ENCODE measurements at regions not wholly inside any gene's neighbourhood (a gene's known extent, or its start where the extent isn't known, plus 50 kb on each side); places are given as distances from the start of the nearest gene placed in this dataset.

DNA sequence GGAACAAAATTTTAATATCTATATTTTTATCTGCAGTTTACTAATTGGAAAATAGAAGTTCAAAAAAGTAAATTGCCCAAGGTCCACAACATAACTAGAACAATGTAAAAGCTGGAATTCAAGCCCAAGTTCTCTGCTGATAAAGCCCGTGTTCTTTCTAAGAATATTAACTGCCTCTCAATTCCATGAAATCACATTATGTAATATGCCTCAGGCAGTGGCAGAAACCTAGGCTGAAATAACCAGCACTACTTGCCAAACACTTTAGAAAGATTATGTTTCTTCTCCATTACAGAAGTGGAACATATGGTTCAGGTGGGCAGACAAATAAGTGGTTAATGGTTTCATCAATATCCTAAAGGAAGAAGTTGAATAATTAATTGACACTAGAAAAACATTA lies 56.7 kb upstream of the ADGRL3 start:
- Histone ChIP-seq H2AFZ (ENCODE audit: low read depth, low read length) (no peak overlapping the region), H3K9me3 (replicated peaks; ENCODE audit: control insufficient read depth, insufficient read depth, low read length) (no peaks in the 10 kb centered on the region), H3K27ac (ENCODE audit: insufficient read depth, low read depth, low read length) (no peak overlapping the region), H3K9me1 (replicated peaks; ENCODE audit: control insufficient read depth, extremely low read depth, insufficient read depth, low read length) (no peaks in the 10 kb centered on the region), H3K4me3 (replicated peaks in 1 of 3; ENCODE audit: insufficient read depth in 1 of 3, low read depth in 1 of 3, low read length in 3 of 3) (no peak overlapping the region), H3K9ac (replicated peaks; ENCODE audit: extremely low read depth, insufficient read depth, low read length) (no peak overlapping the region), H3K4me2 (ENCODE audit: insufficient read depth, low read length) (no peak overlapping the region), H4K20me1 (replicated peaks; ENCODE audit: control insufficient read depth, extremely low read depth, insufficient read depth, low read length) (no peaks in the 10 kb centered on the region), H3K79me2 (ENCODE audit: control insufficient read depth, insufficient read depth, low read length) (no peaks in the 10 kb centered on the region), H3K36me3 (ENCODE audit: control insufficient read depth in 2 of 2, extremely low read depth in 1 of 2, insufficient read depth in 2 of 2, low read length in 2 of 2) (no peaks in the 10 kb centered on the region), H3K4me1 (ENCODE audit: control insufficient read depth, extremely low read depth, insufficient read depth, low read length) (no peaks in the 10 kb centered on the region), H3K27me3 (ENCODE audit: control insufficient read depth in 2 of 2, insufficient read depth in 2 of 2, low read length in 2 of 2) (no peaks in the 10 kb centered on the region)
- POLR2A ChIA-PET: no interaction called here
- intact Hi-C loops (cut with micrococcal nuclease): no loop called here
- FAIRE-seq (no peak), DNase-seq (ENCODE audit: low read depth, low spot score) (no peak)
- dilution Hi-C loops (cut with MboI; ENCODE audit: extremely low pct_ligation_motif_present, low sequenced_read_pairs): no loop called here
- no peak for TF ChIP-seq EZH2 (IDR thresholded peaks at IDR 0.05; ENCODE audit: borderline replicate concordance, low read depth, low read length, severe bottlenecking)
- TF ChIP-seq MYC (IDR thresholded peaks at IDR 0.05; ENCODE audit: low read depth, low read length): no peak
- no peak for TF ChIP-seq FOS (IDR thresholded peaks at IDR 0.05; ENCODE audit: borderline replicate concordance, insufficient read depth, low read length)
- no peak for TF ChIP-seq JUN (IDR thresholded peaks at IDR 0.05; ENCODE audit: borderline replicate concordance, insufficient read depth, insufficient read length, low read depth)
- TF ChIP-seq, protein P1, sequence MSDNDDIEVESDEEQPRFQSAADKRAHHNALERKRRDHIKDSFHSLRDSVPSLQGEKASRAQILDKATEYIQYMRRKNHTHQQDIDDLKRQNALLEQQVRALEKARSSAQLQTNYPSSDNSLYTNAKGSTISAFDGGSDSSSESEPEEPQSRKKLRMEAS (IDR thresholded peaks at IDR 0.05; ENCODE audit: insufficient read depth, insufficient read length): no peak
- no peak for TF ChIP-seq GATA2 (IDR thresholded peaks at IDR 0.05; ENCODE audit: insufficient read depth, insufficient read length, low read depth, low read length)
- TF ChIP-seq, protein P2, sequence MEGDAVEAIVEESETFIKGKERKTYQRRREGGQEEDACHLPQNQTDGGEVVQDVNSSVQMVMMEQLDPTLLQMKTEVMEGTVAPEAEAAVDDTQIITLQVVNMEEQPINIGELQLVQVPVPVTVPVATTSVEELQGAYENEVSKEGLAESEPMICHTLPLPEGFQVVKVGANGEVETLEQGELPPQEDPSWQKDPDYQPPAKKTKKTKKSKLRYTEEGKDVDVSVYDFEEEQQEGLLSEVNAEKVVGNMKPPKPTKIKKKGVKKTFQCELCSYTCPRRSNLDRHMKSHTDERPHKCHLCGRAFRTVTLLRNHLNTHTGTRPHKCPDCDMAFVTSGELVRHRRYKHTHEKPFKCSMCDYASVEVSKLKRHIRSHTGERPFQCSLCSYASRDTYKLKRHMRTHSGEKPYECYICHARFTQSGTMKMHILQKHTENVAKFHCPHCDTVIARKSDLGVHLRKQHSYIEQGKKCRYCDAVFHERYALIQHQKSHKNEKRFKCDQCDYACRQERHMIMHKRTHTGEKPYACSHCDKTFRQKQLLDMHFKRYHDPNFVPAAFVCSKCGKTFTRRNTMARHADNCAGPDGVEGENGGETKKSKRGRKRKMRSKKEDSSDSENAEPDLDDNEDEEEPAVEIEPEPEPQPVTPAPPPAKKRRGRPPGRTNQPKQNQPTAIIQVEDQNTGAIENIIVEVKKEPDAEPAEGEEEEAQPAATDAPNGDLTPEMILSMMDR (IDR thresholded peaks at IDR 0.05; ENCODE audit: extremely low read depth in 1 of 2, insufficient read depth in 1 of 2, low read depth in 1 of 2, low read length in 2 of 2): no peak
- TF ChIP-seq POLR2AphosphoS5 (IDR thresholded peaks at IDR 0.05; ENCODE audit: insufficient read depth, low read depth, low read length): no peak
- TF ChIP-seq POLR2A (IDR thresholded peaks at IDR 0.05; ENCODE audit: low read depth, low read length): no peak
- no TSS peak for BruUV-seq (replicated peaks)
- CTCF ChIA-PET: no interaction called here
